NCI-H1417 treated with DMSO at 0.1 percent for 48 hours (cell line): ENCODE measurements at regions not wholly inside any gene's neighbourhood (a gene's known extent, or its start where the extent isn't known, plus 50 kb on each side); places are given as distances from the start of the nearest gene placed in this dataset.

Experiments
- DNase-seq: peaks from one replicate; lab custom pipeline; 2025; lab: John Stamatoyannopoulos, UW

DNA sequence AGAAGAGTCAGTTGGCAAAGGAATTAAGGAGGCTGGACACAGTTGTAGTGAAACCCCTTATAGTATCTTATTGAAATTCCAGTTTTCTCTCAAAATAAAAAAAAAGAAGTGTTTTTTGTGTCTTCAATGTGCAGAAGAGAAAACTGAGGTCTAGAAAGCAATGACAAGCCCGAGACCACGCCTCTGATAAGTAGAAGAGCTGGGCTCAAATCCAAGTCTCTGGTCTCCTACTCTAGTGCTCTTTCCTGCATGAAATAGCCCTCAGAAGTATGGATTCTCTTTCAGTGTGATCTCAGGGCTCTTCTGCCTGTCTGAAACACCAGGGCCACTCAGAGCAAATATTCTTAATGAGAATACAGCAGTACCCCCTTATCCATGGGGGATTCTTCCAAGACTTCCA lies 200.9 kb downstream of the KIF18A start:
- DNase-seq: no peak

DNA sequence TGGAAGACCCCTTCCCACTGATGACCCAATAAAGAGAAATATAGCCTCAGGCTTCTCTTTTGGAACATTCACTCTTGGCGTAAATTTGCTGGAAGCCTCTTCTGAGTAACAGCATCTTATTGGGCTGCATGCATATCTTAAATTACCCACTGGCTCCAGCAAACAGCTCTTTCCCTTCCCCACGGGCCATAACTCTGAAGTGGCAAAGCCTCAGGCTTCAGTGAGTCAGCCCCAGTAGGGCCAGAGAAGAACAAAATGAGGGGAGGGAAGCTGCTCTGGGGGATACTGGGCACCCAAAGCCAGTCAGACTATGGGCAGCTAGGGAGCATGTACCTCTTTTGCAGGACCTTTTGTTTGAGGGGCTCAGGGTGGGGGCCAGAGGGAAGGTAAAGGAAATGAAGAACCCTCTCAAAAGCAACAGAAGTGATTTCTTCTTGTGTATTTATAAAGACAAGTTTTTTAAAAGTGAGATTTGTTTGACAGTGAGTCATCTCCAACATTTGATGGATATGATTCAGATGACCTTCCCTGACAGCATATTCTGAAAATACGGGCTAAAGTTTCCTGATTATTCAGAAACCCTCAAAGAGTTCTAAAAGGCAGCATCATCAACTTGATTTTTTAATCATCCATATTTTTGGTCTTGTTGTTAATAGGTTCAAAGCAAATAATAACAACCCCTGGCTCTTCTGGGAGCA lies 203.4 kb downstream of the KIF18A start:
- DNase-seq: no peak

DNA sequence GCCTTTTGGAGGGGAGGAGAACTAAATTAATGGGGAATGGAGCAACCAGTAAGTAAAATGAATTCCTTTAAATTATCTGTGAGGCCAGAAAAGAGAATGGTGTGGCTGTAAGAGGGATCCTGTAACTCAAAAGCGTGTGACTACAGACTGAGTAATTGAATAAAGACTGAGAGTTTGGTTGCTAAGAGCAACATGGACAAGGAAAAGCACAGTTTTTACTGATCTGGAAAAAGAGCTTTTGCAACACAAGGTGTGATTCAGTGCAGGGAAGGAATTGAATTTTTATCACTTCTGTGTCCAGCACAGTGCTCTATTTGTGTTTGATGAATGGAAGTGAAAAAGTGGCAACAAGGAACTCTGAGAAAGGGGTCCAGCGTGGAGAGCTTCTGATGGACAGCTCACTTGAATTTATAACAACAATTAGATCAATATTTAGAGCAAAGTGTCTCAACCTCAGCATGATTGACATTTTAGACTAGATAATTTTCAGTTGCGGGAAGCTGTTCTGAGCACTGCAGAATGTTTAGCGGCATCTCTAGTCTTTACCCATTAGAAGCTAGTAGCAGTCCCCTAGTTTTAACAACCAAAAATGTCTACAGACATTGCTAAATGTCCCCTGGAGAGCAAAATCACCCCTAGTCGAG lies 202.8 kb upstream of the BDNF start:
- DNase-seq: no peak

- no peak for DNase-seq
Measured at GRCh38 chr11:27898166-27898565, 197.9 kb upstream of the BDNF start.

- DNase-seq: no peak
Measured at GRCh38 chr11:27896096-27896495, 195.8 kb upstream of the BDNF start.

DNA sequence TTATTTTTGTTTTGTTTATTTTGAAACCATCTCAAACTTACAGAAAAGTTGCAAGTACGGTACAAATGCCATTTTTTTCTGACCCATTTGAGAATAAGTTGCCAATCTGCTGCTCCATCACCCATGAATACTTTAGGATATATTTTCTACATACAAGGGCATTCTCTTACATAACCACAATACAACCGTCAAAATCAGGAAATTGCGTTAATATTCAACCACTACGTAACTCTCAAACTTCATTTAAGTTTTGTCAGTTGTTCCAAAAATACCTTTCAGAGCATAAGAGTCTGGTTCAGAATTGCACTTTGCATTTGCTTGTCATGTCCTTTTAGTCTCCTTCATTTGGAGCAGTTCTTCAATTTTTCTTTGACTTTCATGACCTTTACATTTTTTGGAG lies 194.3 kb upstream of the BDNF start:
- DNase-seq: no peak

DNA sequence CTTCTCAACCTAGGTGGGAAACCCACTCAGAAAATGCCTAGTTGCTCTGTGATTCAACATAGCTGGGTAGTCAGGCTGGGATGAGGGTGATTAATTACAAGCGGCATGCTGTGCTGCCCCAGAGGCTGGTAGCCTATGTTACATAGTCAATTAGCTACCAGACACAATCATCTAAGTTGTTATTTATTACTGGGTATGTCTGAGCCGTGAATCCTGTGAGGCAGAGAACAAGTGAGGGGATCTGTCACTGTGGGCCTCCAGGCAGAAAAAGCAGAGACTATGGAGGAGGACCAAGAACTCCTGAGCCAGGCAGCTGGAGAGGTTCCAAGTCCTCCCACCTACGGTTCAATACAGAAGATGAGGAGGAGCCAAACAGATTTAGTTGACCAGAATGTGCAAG lies 186.6 kb upstream of the BDNF start:
- DNase-seq: no peak

- DNase-seq: no peak
Measured at GRCh38 chr11:27882066-27882697, 181.9 kb upstream of the BDNF start.

- no peak for DNase-seq
Measured at GRCh38 chr11:27875831-27876775, 175.8 kb upstream of the BDNF start.

GRCh38 chr11:27874998-27875830 lies 175.0 kb upstream of the BDNF start:
- peak; percentile 29 for DNase-seq

- DNase-seq: no peak
Measured at GRCh38 chr11:27873664-27874063, 173.4 kb upstream of the BDNF start.

DNA sequence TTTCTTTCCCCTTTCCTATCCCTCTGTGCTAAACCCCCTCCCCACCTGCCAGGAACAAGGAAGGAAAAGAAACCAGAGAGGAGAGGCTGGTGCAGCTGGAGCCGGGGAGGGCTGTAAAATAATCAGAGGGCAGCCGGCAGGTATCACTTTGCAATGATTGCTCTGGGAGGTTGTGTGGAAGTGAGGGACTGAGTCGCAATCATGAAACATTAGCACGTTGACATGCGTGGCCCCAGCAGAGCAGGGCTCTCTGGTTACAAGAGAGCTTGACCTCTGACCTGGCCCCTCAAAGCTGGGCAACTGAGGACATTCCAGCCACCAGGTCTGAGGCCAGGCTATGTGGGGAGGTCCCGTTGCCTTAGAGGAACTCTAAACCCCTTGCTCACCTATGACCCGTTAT lies 170.8 kb upstream of the BDNF start:
- no peak for DNase-seq

DNA sequence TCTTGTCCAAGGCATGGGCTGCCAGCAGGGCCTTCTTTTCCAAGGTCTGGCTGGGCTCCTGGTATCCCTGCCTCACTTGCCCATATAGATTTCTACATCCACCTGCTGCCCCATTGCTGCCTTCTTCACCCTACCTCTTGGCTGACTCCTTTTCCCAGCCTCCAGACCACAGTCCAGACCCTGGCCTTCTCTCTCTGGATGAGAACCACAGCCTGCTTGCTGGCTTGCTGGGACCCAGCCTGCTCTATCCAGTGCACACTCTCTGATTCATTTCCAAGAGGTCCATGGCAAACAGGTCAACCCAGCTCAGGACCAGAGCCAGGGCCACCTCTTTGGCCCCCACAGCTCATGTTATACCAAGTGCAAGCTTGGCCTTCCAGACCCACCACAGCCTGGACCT lies 169.4 kb upstream of the BDNF start:
- DNase-seq: no peak

DNA sequence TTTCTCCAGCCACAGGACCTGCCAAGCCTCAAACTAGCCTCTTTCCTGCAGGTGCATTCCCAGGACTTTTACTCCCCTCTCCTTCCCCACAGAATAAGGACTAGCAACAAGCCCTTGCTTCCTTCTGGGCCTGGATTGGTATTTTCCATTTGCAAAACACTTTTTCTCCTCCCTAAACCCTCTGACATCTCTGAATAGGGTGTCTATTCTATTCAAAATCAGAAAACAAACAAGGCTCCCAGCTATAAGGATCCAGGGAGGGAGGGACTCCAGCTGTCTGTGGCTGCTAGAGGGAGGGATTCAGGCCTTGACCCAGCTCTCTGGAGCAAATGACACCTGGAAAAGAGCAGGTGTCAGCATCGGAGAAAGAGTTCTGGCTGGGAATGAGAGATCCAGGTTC lies 168.5 kb upstream of the BDNF start:
- DNase-seq: no peak

- DNase-seq: no peak
Measured at GRCh38 chr11:27868226-27868625, 168.0 kb upstream of the BDNF start.

DNA sequence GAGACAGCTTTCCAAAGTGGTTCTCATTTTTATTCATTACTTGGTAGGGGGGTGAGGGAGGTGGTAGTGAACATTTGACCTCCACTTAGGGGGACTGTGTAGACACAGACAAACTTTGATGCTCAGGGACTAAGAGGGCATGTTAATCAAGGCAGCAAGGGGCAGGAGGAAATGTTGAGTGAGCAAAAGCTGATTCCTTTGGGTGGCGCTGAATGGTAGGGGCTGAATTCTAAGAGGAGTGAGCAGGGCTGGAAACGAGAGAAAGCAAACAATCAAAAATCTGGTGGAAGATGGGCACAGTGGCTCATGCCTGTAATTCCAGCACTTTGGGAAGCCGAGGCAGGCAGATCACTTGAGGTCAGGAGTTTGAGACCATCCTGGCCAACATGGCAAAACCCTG lies 164.8 kb upstream of the BDNF start:
- no peak for DNase-seq

GRCh38 chr11:27864611-27865010 lies 164.4 kb upstream of the BDNF start:
- no peak for DNase-seq

- DNase-seq: no peak
Measured at GRCh38 chr11:27864091-27864491, 163.8 kb upstream of the BDNF start.

DNA sequence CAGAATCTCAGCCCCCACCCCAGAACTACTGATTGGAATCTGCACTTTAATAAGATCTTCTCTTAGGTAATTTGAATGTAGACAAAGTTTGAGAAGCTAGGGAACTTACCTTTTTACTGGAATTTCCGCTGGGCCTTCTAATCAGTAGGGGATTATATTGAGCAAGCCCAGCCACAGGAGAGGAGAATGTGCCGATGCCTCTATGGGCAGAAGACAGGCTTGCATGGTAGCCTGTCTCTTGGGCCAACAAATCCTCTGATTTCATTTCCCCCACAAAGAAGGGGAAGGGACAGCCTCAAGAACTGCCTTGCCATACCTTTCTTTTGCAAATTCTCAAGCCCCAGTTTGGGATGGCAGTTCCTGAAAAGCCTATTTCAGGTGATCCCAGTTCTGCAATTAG lies 163.4 kb upstream of the BDNF start:
- DNase-seq: no peak

DNA sequence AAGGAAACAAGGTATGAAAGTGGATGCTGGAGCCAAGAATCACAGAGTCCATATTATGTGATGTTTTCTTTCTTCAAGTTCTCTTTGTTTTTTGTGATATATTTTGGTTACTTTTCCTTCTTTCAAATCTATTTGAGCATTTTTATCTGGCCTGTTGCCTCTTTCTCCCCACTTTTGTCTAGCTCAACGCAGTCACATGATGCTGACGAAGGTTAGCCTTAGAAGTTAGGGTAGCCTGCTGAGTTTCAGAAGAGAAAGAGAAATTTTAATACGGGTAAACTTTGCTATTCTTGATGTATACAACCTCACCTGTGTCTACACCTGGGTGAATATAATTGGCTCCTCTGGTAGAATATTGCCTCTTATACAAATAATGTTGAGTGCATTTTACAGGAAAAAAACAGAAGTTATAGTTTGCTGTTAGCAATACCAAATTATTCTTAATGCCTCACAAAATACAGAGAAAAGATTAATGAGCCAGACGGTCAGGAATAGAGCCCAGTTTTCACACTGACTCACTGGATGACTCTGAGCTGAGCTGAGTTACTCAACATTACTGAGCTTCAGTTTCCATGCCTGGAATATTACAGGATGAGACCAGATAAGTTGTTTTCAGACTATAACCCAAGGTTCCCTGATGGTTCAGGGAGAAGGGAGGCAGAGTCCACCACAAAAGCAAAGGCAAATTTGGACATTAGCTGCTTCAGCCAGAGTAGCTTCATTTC lies 161.6 kb upstream of the BDNF start:
- DNase-seq: no peak

- no peak for DNase-seq
Measured at GRCh38 chr11:27860811-27861210, 160.6 kb upstream of the BDNF start.
